ENCODE measurements at regions not wholly inside any gene's neighbourhood (a gene's known extent, or its start where the extent isn't known, plus 50 kb on each side); places are given as distances from the start of the nearest gene placed in this dataset.
"Not testable (repeated sequence)": the region's sequence is repeated elsewhere in the genome, so short reads cannot be mapped to it uniquely, and the experiment has no call there.

DNA sequence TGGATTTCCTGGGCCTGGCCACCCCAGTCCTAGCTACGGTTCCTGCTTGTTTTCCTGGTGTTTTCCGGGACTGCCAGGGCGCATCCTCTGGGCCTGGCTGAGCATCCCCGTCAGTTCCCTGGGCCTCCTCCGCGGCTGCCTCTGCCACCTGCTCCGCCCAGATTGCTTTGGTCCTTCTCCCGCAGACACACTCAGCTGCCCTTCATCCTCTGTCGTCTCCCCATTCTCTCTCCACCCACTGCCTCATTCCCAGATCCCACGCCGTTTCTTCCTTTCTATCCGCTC, 153.2 kb upstream of the NBPF19 start:
- TF ChIP-seq YY1 (IDR thresholded peaks at IDR 0.05; ENCODE audit: insufficient read depth, insufficient read length); ZNF274 (IDR thresholded peaks at IDR 0.05; ENCODE audit: low read depth, low read length): not testable (repeated sequence)

All from NT2/D1 (cell line).